Renal pelvis (tissue), 1 donor: ENCODE measurements at regions not wholly inside any gene's neighbourhood (a gene's known extent, or its start where the extent isn't known, plus 50 kb on each side); places are given as distances from the start of the nearest gene placed in this dataset.

Source experiments
- DNase-seq: peaks from one replicate; pipeline ENCODE4 v3.0.0-alpha.2; 2013

DNA sequence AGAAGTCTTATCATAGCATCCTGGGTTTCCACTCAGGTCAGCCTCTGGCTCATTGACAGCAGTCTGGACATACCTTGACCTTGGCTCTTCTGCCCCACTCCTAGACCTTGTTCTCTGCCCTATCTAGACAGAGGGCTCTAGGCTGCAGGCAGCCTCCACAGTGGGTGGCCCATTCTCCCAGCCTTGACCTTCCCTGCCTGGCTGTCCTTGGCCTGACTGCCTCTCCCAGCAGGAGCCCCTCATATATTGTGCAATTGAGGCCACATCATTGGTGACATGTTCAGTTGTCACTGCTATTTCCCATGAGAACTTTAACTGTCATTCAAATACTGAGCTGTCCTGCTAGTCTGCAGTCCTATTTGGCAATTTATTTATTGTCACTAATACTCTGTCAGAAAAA, 503.4 kb downstream of the PLXNA4 start:
- no peak for DNase-seq

DNA sequence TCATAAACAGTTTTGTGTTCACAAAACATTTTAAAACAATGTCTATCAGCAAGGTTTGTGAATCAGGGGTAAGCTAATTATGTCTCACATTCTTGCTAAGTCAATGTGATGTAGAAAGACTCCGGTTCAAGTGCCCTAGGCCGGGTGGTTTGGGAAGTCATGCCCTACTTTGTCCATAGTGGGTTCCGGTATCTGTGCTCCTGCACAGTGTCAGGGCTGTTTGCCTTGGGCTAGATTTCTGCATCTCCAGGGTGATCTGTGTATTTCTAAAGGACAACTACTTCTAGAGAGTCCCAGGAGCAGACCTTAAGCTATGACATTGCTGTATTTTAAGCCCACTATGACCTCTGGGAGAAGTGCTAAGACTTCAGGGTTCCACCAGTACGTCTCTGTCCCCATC, 504.1 kb downstream of the PLXNA4 start:
- no peak for DNase-seq

- DNase-seq: no peak
Measured at GRCh38 chr7:132069306-132069705, 507.0 kb downstream of the PLXNA4 start.

- peak; percentile 37 for DNase-seq
Measured at GRCh38 chr7:132066761-132067171, 509.5 kb downstream of the PLXNA4 start.

GRCh38 chr7:132065989-132066603, 509.7 kb upstream of the PODXL start:
- no peak for DNase-seq

DNA sequence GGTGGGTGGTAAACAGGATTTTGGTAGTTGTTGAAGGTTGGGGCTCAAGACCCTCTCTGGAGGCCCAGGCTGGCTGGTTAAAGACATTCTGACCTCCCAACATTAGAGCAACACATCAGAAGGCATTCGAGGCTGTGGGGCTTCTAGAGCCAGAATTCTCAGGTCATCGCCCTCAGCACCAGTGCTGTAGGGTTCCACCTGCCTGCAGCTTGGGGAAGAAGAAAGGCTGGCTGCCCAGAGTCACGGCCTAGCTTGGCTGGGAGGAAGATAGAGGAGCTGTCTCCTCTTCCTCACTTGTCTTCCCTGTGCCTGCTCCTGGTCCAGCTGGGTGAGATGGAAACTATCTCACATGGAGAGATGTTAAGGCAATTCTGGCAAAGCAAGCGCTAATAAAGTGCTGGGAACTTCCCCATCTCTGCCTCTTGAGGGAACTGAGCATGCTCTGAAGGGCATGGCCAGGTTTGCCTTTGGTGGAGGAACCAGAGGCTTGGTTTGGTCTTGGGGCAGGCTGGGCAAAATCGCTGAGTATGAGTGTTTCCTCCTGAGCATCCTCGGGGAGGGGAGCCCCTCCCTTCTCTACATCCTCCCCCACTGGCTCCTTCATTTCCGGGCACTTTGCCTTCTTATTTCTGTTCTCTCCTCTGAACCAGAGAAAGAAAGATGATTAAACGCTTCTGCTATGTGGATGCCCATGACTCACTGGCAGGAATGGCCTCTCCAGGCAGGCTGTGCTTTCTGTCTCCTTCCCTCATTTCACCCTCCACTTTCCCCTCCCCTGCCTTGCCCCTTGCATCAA, 509.0 kb upstream of the PODXL start:
- DNase-seq: peak; percentile 27

GRCh38 chr7:132063800-132064199, 507.4 kb upstream of the PODXL start:
- DNase-seq: no peak

- no peak for DNase-seq
Measured at GRCh38 chr7:132061937-132062336, 505.5 kb upstream of the PODXL start.

- DNase-seq: no peak
Measured at GRCh38 chr7:132059141-132059540, 502.7 kb upstream of the PODXL start.

DNA sequence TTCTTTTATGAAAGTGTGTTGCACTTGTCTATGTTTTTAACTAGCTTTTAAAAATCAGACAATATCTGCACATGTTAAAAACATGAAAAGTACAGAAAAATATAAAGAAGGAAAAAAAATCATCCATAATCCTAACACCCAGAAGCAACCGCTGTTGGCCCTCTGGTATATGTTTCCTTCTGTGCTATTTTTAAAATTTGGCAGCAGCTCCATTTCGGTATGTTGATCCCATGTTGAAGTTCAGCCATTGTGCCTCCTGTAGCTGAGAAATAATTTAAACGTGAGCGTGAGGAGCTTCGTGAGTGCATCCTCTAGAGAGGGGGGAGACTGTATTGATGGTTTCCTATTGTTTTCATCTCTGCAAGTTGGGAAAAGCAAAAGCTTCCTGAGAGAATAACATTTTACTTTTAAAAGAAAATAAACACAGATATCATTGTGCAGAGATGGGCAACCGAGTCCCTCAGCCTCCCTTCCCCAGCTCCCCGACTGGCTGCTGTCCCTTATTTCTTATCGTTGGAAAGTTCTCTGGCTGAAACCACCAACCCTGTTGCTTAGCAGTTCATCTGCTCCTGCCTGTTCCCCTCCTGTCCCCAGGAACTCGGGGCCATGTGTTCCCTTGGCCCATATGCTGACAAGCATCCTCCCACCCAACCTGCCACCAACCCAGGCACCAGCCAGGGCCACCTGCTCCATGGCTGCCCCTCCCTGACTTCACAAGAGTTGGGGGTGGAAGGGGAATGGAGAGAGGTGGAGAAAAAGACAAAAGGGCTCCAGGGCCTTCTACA, 499.1 kb upstream of the PODXL start:
- DNase-seq: no peak

DNA sequence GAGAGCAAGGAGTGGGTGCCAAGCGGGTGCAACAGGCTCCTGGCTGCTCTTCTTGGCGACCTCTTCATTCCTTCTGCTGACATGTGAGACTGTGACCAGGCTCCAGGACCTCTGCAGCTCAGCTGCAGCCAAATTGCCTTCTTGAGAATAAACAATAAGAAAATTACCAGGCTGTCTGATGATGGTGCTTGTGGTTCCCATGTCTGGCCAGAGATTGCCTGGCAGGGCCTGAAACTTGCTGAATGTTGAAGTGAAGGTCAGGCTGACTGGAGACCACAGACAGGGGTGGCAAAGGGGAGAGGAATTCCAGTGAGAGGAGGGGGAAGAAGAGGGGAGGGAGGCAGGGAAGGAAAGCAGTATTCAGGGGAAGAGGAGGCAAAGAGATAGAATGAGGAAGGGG, 497.4 kb upstream of the PODXL start:
- no peak for DNase-seq

DNA sequence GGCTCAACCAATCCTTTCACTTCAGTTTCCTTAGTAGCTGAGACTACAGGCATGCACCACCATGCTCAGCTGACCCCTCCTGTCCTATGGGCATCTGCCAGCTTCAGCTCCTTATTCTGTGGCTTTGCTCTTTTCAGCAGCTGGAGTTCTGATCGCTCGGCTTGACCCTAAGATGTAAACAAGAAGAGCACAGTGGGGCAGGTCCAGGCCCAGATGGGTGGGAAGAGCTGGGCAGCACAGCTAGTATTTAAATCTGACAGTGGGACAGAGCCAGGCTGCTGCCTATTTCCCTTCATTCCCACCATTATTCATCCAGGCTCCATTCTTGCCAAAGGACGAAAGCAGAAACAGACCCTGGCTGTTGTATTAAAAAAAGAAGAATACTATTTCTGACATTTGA, 494.9 kb upstream of the PODXL start:
- DNase-seq: no peak

- DNase-seq: no peak
Measured at GRCh38 chr7:132049462-132050304, 493.3 kb upstream of the PODXL start.

DNA sequence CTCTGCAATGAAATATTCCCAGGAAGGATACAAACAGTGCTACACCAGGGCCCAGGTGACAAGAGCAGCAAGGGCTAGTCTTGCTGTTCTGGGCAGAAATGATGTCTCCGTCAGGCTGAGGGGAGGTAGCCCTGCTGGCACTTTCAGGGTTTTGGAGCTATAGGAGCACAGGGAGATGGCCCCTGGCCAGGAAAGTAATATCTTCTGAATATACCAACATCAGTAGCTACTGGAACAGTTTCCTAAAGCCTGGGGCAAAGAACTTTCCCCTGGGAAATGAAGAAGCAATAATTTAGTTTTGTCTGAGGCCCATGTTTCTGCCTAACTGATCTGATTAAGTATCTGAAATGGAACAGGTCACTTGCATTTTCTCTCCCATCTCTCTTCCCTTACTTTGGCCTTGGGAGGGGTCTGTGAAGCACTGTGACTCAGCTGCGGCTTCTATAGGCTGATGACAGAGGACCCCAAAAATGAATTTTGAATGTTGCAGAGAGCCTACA, 489.1 kb upstream of the PODXL start:
- no peak for DNase-seq

GRCh38 chr7:132045002-132045401, 488.6 kb upstream of the PODXL start:
- DNase-seq: no peak

- no peak for DNase-seq
Measured at GRCh38 chr7:132044247-132044646, 487.8 kb upstream of the PODXL start.

DNA sequence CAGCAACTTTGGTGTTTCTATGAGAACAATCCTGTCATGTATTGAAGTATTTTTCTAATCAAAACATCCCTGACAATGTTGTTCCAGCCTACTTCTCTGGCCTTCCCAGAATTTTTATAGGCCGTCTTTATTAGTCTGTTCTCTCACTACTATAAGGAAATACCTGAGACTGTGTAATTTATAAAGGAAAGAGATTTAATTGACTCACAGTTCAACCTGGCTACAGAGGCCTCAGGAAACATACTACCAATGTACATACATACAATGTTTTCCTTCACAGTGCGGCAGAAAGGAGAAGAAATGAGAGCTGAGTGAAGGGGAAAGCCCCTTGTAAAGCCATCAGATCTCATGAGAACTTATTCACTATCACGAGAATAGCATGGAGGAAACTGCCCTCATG, 484.7 kb upstream of the PODXL start:
- no peak for DNase-seq

DNA sequence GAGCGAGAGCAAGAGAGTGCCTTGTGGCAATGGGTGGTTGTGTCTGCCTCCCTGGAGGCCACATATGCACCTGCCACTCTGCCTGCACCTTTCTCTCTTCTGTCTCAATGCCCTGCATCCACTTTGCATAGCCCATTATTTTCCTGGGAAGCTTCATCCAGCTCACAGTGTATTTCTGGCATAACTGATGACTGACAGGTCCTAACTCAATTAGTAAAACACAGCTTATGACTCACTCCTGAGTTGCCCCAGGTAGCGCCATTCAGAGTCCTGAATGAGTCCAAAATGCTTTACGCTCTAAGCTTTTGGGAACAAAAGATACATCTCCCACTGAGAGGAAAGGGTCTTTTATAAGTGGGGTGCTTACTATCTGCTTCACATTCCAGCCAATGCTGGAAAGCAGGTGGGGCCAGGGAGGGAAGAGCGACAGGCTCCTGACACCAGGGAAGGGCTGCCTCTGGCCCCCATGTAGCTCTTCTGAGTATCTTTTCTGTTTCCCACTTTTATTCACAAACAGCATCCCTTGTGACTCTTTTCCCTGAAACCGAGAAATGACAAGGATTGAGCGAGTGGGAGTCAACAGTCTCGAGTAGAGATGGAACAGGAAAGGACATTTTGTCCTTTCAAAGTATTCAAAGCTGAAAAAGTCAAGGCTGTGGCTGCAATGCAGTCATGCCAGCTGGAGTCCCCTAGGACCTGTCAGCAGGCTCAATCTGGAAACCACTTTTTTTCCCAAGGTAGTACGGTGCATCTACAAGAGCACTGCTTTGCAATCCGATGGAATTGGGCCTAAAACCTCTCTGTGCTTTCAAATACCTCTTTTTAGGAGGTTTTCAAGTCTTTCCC, 479.3 kb upstream of the PODXL start:
- DNase-seq: no peak

DNA sequence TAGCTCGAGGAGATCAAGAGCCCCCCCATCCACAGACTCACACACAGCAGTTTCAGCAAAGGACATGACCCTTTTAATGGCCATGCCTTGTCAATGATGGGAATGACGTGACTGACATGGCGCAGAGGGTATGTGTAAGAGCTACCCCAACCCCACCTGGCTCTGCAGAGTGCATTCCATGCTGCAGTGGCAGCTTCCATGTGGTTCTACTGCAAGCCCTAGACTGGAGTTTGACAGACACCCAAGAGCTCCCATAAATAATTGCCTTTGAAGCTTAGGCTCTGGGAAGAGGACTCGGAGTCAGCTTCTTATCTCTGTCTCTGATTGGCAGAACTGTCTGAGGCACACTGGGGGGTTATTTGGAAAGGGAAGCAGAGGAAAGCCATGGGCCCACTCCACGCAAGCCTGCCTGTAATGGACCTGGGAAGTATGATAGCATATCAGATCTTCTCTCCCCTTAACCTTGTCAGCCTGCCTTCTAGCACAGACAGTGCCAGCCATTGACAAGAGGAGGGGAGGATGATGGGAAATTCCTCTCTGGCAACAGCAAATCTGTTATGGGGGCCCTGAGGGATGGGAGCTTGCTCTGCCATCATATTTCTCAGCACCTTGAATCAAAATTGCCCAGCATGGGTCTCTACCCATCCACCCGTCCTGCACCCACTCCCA, 478.5 kb upstream of the PODXL start:
- no peak for DNase-seq

DNA sequence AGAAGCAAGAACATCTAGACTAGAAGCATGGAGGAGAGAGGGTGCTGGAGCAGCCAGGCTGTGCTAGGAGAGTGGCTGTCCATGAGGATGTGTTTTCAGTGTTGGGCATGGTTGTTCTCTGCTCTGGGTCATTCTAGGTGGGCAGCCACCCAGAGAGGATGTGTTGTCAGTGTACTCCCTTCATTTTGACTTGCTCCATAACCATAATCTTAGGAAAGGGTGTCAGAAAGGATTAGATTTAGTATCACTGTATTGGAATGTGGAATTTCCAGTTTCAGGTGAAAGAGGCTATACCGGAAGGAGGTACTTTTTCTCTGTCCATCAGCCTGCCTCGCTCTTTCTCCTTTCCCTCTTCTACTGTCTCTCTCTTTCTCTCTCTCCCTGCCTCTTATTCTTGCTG, 474.5 kb upstream of the PODXL start:
- DNase-seq: no peak
